GM21367 (cell line): ENCODE measurements at regions not wholly inside any gene's neighbourhood (a gene's known extent, or its start where the extent isn't known, plus 50 kb on each side); places are given as distances from the start of the nearest gene placed in this dataset.

ENCODE experiments used
- ATAC-seq: cut with Tn5 transposase; IDR thresholded peaks from one replicate; pipeline ENCODE4 v1.9.1; 2021; ENCODE audit not compliant: unreplicated experiment

DNA sequence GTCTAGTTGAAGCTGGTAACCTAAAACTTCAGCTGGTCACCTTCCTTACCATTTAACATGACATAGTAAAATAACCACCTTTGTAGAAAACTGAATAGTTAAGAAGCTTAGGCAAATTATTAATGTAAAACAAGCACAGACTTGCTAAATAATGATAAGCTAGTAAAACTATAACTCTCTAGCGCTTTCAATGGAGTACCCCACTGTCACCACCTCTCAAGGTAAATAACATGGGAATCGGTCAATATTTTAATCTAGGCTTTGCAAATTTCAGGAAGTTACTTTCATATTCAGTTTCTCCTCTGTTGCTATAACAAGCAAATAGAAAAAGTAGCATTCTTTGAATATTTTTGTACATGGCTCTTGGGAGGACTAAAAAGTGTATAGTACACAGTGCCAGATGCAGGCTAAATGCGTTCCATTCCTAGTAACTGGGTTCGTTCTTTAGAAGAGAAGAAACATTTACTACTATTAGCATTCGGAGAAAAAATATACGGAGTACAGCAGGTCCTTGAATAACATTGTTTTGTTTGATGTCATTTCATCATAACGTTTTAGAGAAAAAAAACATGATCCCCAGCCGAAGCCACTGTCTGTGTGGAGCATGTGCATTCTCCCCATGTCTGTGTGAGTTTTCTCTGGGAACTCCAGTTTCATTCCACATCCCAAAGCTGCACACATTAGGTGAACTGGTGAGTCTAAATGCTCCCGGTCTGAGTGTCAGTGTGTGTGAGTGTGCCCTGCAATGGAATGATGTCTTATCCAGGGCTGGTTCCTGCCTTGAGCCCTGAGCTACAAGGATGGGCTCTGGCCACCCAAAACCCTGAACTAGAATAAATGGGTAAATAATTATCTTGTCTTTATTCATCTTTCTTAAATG is 52.5 kb downstream of the EPRS1 start:
- no peak for ATAC-seq

DNA sequence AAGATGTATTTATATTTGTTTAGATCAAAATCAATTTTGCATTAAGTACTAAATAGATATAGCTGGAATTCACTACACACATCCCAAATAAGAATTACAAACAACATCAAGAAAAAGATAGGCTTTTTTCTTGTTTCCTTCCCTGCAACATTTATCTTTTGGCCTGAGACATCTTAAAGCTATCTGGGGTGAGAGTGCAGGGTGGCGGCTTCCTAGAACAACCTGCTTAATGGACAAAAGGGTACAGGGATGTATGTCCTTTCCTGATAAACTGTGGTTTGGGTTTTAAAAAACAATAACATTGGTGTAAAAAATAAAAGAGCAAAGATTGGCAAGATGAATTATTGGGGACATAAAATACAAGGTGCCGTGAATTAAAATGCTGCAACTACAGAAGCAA is 54.4 kb downstream of the EPRS1 start:
- no peak for ATAC-seq

DNA sequence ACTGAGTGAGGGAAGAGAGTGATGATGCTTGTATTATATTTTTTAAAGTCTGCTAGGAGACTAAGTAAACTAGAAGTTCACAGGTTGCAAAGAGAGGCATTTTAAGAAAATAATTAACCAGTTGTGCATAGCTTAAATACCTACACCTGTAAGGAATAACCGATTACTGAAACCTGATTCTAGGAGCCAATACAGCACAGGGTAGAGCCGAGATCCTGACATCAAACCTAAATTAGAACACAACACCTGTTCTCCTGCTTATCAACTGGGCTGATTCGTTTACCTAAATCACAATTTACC is 54.8 kb downstream of the EPRS1 start:
- ATAC-seq = no peak

DNA sequence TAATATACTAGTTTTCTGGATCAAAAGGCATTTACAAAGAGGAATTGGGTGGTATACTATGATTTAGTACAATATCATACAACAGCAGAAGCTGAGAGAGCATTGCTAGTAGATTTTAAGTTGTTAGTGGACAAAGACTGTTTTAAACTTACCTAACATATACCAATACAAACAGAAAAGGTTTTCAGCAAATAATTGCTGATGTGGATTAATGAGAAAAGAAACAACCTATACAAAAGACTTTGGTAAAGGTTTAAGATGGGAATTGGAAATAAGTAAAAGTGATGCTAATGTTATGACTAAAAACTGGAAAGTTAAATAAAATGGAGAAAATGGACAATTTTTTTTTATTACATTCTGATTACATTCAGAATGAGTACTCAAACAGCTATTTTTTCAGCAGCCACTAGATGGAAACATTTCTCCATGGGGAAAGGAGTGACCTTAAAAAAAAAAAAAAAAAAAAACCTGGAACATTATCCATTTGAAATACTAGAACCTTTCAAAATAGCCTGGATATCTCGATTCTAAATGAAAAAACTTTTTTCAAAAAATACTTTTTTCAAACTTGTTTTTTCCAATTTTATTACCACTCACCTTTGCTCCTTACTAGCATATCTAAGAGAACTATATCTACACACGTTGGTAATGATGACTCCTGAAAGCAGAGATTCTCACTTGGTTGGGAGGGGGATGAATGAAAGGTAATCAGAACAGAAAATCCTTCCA is 55.4 kb downstream of the EPRS1 start:
- no peak for ATAC-seq

DNA sequence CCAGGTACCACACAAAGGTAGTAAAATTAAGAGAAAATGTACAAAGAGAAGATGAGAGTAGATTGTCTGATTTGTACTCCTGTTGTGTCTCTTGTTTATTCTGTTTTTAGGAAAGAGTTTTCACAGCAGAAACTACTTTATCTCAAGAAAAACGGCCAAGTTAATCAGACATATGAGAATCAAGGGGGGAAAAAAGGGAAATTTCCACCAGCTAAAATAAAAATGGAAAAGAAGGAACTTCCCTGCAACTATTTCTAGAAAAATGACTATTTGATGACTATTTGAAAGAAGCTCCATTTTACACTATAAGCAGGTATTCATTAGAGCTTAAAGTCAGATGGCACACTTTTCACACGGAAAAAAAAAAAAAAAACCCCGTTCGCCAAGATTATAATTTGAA is 56.5 kb downstream of the EPRS1 start:
- no peak for ATAC-seq

DNA sequence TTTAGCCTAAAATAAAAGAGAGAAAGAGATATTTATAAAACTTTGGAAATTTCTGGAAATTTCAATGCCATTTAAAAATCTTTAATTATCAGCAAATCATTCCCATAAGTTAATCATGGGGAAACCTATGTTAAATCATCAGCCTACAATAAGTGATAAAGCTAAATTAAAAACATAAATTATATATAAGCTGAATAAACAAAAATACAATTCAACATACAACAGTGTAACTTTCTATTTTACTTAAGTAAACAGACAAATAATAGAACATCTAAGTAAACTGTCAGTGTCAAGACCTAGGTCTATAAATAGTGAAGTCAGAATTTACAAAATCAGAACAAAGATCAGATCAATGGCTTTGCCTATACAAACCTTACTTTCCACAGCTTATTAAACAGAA is 57.5 kb downstream of the EPRS1 start:
- ATAC-seq = no peak

DNA sequence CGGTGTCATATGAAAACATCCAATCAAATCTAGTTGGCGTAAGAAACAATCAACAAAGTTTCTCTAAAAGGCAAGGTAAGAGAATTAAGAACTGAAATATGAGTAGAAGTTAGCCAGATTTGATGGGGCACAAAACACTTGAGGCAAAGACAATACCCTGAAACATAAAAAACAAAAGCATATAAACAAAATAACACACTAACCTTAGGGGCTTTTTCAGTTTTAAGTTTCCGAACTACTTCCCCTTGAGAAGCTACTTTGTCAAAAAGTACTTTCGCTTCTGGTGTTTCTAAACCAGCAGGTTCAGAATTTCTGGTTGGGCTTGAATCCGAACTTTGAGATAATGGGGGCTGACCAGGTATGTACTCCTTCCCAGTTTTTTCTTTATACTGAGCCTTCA is 57.9 kb downstream of the EPRS1 start:
- peak; percentile 67 for ATAC-seq

DNA sequence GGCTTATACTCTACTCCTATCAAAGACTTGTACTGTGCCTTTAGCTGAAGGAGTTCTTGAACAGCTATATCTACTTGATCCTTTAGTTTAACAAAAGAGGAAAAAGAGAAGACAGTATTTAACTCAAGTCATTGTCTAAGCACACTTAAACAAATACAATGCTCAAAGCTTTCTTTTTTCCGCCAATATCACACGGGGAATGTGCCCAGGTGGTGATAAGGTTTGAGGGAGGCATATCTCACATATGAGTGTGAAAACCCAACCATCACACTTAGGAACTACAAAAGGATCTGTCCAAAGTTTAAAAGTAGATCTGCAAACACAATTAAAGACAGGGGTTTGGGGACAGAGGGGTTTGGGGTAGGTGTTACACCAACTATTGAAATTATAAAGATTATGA is 59.0 kb upstream of the SLC30A10 start:
- no peak for ATAC-seq

DNA sequence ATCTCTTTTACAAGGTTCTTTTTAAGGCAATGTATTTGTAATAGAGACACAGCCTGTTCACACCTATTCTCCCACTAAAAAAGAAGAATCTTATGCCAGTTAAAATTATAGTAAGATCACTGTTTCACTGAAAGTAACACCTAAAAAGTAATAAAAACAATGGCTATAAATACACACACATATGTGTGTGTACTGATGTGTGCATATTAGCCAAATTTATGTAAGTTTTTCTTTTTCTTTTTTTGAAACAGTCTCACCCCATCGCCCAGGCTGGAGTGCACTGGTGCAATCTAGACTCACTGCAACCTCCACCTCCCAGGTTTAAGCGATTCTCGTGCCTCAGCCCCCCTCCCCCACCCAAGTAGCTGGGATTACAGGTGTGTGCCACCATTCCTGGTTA is 56.8 kb upstream of the SLC30A10 start:
- peak; percentile 43 for ATAC-seq
